GM19240 (cell line): ENCODE measurements at regions not wholly inside any gene's neighbourhood (a gene's known extent, or its start where the extent isn't known, plus 50 kb on each side); places are given as distances from the start of the nearest gene placed in this dataset.
"Not testable (repeated sequence)": the region's sequence is repeated elsewhere in the genome, so short reads cannot be mapped to it uniquely, and the experiment has no call there.

ENCODE experiments used
- DNase-seq: peaks from one replicate; pipeline ENCODE4 v3.0.0; 2011; ENCODE audit warnings: low spot score; ENCODE audit not compliant: insufficient read length

GRCh38 chr5:117734056-117734455 is 1159.4 kb upstream of the SEMA6A start:
- DNase-seq: no peak

- DNase-seq: no peak
These were observed 1158.4 kb upstream of the SEMA6A start for GRCh38 chr5:117733051-117733450.

- no peak for DNase-seq
These were observed 1157.6 kb upstream of the SEMA6A start for GRCh38 chr5:117732264-117732663.

GRCh38 chr5:117731446-117731845 is 1156.8 kb upstream of the SEMA6A start:
- no peak for DNase-seq

GRCh38 chr5:117720784-117721183 is 1146.2 kb upstream of the SEMA6A start:
- not testable (repeated sequence) for DNase-seq

- DNase-seq: no peak
These were observed 1144.8 kb upstream of the SEMA6A start for GRCh38 chr5:117719413-117719812.

GRCh38 chr5:117713585-117714198 is 1139.1 kb upstream of the SEMA6A start:
- DNase-seq: no peak

GRCh38 chr5:117701062-117701461 is 1126.4 kb upstream of the SEMA6A start:
- DNase-seq: no peak

GRCh38 chr5:117692606-117693005 is 1118.0 kb upstream of the SEMA6A start:
- no peak for DNase-seq

- no peak for DNase-seq
These were observed 1116.7 kb upstream of the SEMA6A start for GRCh38 chr5:117691081-117691870.

GRCh38 chr5:117690612-117691011 is 1116.0 kb upstream of the SEMA6A start:
- DNase-seq: no peak

- DNase-seq: no peak
These were observed 1112.3 kb upstream of the SEMA6A start for GRCh38 chr5:117686926-117687325.

GRCh38 chr5:117682416-117682815 is 1107.8 kb upstream of the SEMA6A start:
- no peak for DNase-seq

- no peak for DNase-seq
These were observed 1107.0 kb upstream of the SEMA6A start for GRCh38 chr5:117681431-117682254.

- DNase-seq: no peak
These were observed 1105.8 kb upstream of the SEMA6A start for GRCh38 chr5:117680426-117680825.

- no peak for DNase-seq
These were observed 1104.4 kb upstream of the SEMA6A start for GRCh38 chr5:117679046-117679445.

GRCh38 chr5:117675646-117676045 is 1101.0 kb upstream of the SEMA6A start:
- DNase-seq: no peak

- DNase-seq: no peak
These were observed 1096.9 kb upstream of the SEMA6A start for GRCh38 chr5:117671551-117671950.

GRCh38 chr5:117667105-117667504 is 1092.5 kb upstream of the SEMA6A start:
- no peak for DNase-seq

GRCh38 chr5:117665121-117665520 is 1090.5 kb upstream of the SEMA6A start:
- DNase-seq: no peak

- DNase-seq: no peak
These were observed 1087.7 kb upstream of the SEMA6A start for GRCh38 chr5:117662361-117662760.

GRCh38 chr5:117657541-117657940 is 1082.9 kb upstream of the SEMA6A start:
- no peak for DNase-seq
